Hepatocyte (in vitro differentiated cells): ENCODE measurements at regions not wholly inside any gene's neighbourhood (a gene's known extent, or its start where the extent isn't known, plus 50 kb on each side); places are given as distances from the start of the nearest gene placed in this dataset.

ENCODE experiments used
- EZH2 ChIP-seq: fragments of 200-600 bp; sonication (generic); IDR thresholded peaks from 2 replicates; pipeline ENCODE4 v1.6.1; 2016; ENCODE audit warnings: antibody characterized with exemption, mild to moderate bottlenecking, borderline replicate concordance
- EZH2phosphoT487 ChIP-seq: fragments of 200-600 bp; sonication (generic); IDR thresholded peaks from one replicate; pipeline ENCODE4 v1.6.1; 2018; ENCODE audit warnings: antibody characterized with exemption, mild to moderate bottlenecking, low read depth, moderate library complexity; ENCODE audit not compliant: unreplicated experiment, severe bottlenecking
- TF ChIP-seq, protein P1 (sequence below): fragments of 200-600 bp; sonication (generic); IDR thresholded peaks from 2 replicates; pipeline ENCODE4 v1.5.1; 2016; ENCODE audit warnings: antibody characterized with exemption, mild to moderate bottlenecking; ENCODE audit not compliant: poor library complexity

DNA sequence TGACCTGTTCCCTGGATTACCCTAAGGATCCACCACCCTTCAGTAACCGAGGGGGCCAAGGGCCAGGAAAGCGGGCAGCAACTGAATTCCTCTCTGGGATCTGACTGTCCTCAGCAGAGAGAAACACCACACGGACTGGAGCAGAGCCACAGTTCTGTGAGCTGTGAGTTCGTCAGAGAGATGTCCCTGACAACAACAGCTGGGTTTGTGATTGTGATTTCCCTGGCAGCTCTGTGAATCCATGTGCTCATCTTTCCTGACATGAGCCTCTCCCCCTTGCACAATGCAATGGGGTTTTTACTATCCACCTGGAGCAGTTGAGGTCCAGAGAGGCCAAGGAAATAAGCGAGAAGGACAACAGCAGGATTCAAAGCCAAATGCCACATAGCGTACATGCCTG is 69.4 kb upstream of the AMPD3 start:
- TF ChIP-seq, protein P1, sequence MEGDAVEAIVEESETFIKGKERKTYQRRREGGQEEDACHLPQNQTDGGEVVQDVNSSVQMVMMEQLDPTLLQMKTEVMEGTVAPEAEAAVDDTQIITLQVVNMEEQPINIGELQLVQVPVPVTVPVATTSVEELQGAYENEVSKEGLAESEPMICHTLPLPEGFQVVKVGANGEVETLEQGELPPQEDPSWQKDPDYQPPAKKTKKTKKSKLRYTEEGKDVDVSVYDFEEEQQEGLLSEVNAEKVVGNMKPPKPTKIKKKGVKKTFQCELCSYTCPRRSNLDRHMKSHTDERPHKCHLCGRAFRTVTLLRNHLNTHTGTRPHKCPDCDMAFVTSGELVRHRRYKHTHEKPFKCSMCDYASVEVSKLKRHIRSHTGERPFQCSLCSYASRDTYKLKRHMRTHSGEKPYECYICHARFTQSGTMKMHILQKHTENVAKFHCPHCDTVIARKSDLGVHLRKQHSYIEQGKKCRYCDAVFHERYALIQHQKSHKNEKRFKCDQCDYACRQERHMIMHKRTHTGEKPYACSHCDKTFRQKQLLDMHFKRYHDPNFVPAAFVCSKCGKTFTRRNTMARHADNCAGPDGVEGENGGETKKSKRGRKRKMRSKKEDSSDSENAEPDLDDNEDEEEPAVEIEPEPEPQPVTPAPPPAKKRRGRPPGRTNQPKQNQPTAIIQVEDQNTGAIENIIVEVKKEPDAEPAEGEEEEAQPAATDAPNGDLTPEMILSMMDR = no peak
- TF ChIP-seq EZH2 = no peak
- TF ChIP-seq EZH2phosphoT487 = no peak
